AG20443 (cell line): ENCODE measurements at regions not wholly inside any gene's neighbourhood (a gene's known extent, or its start where the extent isn't known, plus 50 kb on each side); places are given as distances from the start of the nearest gene placed in this dataset.
A peak's percentile ranks its signal among the peaks of the same experiment; 100 is the strongest.
"Not testable (repeated sequence)": the region's sequence is repeated elsewhere in the genome, so short reads cannot be mapped to it uniquely, and the experiment has no call there.

Experiments used
- DNase-seq: peaks from one replicate; pipeline ENCODE4 v3.0.0; 2012; ENCODE audit warnings: low spot score, mixed read lengths

DNA sequence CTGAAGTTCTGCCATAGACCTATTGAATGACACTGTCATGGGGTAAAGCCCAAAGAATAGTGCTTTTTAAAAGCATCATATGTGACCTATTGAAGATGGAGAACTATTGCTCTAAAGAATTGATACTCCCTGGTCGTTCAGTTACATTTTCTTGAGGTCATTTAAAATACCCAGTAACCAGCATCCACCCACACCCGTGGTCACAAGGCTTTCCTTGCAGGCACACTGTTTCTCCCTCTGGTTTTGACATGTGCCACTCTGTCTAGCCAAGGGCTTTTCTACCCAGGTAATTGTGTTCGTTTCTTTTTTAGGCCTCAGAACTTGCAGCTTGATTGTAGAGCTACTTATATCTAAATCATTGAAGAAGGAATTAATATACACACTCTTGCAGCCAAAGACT lies 68.3 kb upstream of the LYZL2 start:
- DNase-seq: no peak

DNA sequence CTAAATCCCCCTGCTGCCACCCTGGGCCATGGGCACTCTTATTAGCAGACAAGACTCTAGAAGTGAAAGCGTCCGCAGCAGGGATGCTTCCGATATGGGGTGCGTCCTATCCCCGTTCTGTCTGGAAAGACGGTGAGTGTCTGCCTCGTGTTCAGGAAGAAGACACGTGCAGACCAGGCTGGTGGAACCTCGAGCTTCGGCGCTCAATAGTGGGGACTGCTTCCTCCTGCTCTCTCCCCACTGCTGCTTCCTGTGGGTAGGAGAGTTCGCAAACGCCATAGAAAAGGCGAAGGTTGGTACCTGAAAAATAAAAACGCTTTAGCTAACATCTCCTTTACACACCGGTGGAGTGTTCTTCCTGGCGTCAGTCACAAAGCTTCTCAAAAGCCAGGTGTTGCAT lies 67.7 kb upstream of the LYZL2 start:
- not testable (repeated sequence) for DNase-seq

DNA sequence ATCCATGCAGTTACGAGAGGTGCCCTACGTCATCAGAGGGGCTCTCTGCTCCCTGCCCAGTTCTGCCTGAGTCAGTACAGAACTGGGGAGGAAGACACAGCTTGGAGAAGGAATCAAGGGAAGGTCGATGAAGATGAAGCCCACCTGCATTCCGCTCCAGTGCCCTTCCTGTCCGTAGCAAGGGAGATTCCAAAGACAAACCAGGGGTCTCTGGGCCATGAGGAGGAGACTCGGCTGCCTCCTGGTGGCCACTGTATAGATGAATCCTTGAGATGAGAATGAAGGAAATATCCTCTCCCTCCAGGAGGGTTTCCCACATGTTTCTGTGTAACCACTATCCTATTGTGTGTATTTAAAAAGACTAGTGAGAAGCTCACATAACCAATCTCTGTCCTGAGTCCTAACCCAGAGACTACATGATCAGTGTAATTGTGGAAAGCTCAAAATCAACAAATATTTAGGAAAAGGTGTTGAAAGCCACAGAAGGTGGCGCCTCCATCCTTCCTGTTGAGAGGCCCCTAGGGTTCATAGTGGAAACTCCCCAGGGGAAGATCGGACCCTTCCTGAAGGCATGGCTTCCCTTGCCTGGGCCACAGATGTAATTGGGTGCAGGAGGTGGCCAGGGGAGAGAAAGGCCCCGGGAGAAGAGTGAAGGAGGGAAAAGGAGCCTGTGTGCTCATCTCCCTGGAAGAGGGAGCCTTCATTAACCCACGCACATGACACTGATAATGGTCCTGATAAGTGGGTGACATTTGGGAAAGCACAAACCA lies 67.0 kb upstream of the LYZL2 start:
- not testable (repeated sequence) for DNase-seq

DNA sequence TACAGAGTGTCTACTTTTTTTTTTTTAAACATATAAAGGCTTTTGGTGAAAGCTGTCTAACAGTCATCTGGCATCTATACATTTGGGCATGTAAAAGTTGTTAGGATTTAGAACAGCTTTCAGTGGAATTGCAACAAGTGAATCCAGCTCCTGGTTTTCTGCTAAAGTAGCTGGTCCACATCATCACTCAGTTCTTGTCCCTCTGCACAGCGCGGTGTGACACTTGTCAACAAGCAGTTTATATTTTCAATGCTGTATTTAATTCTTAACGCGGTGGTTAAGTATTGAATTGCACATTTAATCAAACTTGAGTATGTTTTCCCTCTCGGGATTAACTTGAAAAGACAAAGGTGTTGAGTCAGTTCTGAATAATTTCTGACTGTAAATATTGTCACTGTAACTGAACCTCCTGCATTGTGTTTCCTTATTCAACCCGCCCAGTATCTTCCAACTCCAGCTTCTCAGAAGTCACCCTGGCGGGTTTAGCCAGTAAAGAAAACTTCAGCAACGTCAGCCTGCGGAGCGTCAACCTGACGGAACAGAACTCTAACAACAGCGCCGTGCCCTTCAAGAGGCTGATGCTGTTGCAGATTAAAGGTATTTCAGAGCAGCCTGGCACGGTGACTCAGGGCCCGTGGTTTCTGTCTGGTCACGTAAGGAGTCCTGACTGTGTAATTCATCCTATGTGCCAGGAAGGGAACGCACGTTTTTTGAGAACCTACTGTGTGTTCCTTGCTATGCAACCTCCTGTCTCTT lies 66.1 kb upstream of the LYZL2 start:
- not testable (repeated sequence) for DNase-seq

DNA sequence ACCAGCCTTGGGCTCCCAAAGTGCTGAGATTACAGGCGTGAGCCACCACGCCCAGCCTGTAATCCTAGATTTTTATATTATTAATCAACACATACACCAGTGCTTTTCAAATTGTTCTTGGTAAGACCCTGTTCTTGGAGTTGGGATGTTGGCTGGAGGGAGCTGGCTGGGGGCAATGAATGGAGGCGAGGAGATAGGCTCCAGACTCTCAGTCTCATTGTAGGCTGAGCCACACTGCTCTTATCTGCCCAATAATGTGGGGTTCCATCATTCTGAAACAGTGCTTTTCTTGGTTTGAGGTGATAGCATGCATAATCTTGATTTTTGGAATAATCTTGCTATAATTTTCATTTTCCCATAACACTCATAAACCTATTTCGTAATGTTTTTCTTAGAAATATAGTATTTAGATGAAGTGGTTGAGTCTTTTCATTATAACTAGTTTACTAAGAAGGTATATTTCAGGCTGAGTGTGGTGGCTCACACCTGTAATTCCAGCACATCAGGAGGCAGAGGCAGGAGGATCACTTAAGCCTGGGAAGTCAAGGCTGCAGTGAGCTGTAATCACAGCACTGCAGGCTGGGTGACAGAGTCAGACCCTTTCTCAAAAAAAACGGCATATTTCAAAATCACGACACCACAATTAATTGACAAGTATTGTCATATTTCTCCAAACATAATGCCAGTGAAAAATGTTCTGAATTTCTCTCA lies 65.1 kb upstream of the LYZL2 start:
- DNase-seq: no peak

DNA sequence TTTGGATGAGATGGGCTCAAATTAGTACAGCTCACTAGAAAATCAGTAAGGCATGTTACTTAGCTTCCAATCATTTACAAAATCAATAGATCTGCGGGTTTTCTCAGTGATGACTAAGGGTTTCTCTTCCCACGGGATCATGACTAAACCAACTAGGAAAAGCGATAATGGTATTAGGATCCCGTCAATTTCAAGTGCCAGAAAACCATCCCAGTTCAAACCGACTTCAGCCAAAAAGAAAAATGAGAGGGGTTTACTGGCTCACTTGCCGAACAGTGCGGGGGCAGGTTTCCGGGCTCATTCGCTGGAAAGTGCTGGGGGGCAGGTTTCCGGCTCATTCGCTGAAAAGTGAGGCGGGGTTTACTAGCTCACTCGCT lies 62.1 kb upstream of the LYZL2 start:
- DNase-seq: peak; percentile 50

DNA sequence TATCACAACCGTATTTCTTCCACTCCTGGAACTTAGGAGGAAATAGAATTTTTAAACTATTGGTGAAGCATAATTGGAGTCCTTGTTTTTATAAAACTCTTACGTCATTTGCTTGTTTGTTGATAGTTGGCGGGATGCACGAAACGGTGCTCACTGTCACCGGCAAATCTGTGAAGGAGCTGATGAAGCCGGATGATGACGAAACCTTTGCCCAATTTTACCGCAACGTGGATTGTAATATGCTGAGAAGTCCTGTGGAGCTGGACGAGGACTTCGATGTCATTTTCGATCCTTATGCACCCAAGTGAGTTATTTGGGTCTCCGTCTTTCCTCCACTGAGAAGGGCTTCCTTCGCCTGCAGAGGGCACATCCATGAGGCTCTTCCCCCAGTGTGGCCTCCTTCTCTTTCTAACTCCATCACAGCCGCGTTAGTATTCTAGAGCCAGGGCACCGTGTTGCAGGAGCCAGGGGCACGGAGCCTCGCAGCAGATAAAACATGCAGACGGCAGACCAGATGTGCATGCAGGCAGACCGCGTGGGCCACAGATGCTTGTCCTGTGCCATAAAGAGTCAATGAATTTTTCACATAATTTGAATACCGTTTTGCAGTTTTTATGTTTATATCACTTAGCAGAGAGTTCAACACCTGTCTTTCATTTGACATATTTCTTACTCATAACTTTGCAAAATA lies 61.5 kb upstream of the LYZL2 start:
- not testable (repeated sequence) for DNase-seq

DNA sequence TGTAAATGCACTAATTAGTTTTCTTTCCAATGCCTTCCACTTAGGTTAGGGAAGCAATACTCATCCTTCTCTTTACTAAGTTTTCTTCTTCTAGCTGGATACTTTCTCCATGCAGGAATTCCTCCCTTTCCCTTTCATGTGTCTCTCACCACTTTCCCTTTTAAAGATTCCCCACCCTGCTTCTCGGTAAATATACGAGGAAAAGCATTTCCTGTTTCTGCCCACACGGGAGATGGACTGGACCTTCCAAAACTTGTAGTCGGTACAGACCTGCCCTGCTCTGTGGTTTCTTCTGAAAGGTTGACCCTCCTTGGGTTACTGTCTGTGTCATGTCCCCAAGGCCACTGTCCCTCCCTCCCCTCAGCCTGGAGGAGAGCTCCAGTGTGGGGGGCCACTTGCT lies 58.9 kb upstream of the LYZL2 start:
- DNase-seq: no peak

DNA sequence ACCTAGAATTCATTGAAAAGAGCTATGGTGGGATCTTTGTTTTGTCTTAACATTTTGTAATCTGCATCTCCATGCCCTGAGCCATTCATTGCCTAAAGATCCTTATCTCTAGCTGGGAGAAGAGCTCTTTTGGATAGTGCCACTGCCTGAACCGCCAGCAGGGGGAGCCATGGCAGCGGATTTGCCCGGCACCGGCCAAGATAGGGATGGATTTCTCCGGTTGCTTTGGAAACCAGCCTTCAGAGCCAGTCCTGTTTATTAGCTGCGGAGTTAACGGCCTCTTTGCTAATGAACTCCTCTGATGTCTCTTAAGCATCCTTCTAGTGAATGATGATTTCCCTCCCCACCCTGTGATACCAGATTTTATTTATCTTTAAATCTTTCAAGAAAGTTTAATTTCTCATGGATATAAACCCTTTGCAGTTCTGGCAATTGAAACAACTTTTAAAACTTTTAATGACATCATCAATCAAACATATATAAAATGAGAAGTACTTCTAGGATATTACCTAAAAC lies 58.2 kb upstream of the LYZL2 start:
- peak; percentile 78 for DNase-seq

DNA sequence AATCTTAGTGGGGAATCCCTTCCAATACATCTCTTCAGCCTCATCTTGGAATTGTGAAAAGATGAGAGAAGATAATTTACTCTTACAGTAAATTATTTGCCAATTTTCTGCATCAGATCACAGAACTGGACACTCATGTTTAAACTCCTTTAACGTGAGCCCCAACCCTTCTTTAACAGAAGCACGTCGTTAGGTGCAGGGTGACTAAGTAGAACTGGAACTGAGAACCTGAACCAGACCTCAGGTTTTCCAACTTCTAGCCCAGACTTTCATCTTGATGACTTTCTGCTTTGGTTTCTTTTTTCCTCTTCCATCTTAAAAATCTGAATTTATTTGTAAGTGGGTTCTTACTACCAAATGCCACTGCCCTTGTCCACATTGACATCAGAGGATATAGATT lies 57.2 kb upstream of the LYZL2 start:
- no peak for DNase-seq

DNA sequence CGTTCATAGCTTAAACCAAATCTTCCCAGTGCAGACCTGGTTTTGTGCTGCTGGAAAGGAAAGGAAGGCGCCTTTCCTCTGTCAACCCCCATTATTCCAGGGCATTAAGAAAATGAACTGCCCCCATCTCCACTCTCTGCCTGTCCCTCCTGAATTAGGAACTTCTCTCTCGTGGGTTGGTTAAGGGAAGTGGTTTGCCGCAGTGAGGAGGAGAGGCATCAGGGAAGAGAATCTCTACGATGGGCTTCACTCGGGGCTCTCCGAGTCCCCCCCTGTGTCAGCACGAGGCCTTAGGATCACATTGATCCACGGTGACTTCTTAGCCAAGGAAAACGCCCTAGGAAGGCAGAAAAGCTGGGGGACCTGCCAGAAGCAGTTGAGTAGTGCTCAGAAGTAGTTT lies 53.9 kb upstream of the LYZL2 start:
- DNase-seq: no peak

DNA sequence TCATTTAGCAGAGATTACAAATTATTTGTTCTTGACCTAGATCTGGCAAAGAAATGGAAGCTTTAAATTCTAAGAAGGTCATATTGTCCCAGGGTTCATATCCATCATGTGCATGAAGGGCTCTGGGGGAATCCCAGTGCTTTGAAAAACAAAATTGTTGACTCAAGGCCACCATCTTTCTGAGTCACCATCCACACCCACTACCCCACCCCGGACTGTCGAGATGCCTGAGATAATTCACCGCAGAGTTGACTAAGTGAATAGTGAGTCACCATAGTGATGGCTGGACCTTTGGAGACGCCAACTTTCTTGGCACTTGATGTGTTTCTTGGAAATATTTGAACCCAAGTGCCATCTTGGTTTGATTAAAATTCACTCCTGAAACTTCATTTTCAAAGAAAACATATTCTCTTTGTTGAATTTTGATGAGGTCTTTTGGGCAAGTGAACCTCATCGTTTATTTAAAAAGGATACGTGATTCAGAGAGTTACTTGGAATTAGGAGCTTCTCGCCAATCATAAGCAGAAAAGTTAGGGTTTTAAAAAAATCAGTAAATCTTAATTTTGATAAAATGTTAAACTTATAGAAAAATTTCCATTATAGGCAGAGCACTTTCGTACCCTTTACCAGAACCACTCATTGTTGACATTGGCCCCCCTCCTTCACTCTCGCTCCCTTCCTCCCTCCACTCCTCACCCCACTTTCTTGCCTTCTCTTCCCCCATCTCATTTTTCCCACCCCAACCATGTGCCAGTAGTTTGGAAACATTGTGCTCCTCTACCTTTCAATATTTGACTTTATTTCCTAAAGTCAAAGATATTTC lies 53.0 kb upstream of the LYZL2 start:
- peak; percentile 91 for DNase-seq

DNA sequence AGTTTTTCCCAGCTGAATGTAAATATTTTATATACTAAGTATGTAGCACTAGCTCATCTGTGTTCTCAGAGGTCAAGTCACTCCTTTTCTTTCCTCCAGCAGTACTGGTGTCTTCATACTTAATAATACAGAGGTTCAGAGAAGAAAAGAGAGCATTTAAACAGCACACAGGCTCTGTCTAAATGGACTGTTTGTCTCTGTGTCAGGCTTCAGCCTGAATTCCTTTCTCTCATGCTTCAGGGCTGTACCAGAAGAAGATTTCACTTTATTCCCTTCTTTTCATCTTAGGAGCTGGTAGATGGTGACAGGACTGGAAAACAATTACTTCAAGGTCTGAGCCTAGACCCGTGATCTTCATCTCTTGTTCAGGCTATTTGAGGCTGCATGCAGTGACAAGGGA lies 51.4 kb upstream of the LYZL2 start:
- no peak for DNase-seq
